ENCODE measurements at regions not wholly inside any gene's neighbourhood (a gene's known extent, or its start where the extent isn't known, plus 50 kb on each side); places are given as distances from the start of the nearest gene placed in this dataset.
"Not testable (repeated sequence)": the region's sequence is repeated elsewhere in the genome, so short reads cannot be mapped to it uniquely, and the experiment has no call there.

- Histone ChIP-seq H3K27me3 (no peaks in the 10 kb centered on the region), H3K36me3 (no peaks in the 10 kb centered on the region), H3K9me3 (no peaks in the 10 kb centered on the region), H3K4me3 (no peak overlapping the region), H3K27ac (no peak overlapping the region), H3K4me1 (no peaks in the 10 kb centered on the region)
- no peak for TF ChIP-seq EP300 (IDR thresholded peaks at IDR 0.05)
- no peak for TF ChIP-seq CTCF (IDR thresholded peaks at IDR 0.05)
- TF ChIP-seq POLR2A (IDR thresholded peaks at IDR 0.05), result no peak
- no peak for TF ChIP-seq POLR2AphosphoS5 (IDR thresholded peaks at IDR 0.05)
- 24 to 70% methylated on average over 2 of the region's 2 CpGs for WGBS, 2 donors
- intact Hi-C loops (cut with DNase I), result no loop called here
- DNase-seq, result no peak
Measured at GRCh38 chrX:148080593-148080992, 99.5 kb downstream of the FMR1NB start.

GRCh38 chrX:148084611-148085010 is 103.5 kb downstream of the FMR1NB start:
- intact Hi-C loops (cut with DNase I), result no loop called here
- Histone ChIP-seq H3K27me3 (no peaks in the 10 kb centered on the region), H3K4me1 (no peaks in the 10 kb centered on the region), H3K27ac (no peak overlapping the region), H3K4me3 (no peak overlapping the region), H3K9me3 (no peaks in the 10 kb centered on the region), H3K36me3 (no peaks in the 10 kb centered on the region)
- WGBS, 2 donors, result 10 to 31% methylated on average over 1 of the region's 1 CpG
- TF ChIP-seq CTCF (IDR thresholded peaks at IDR 0.05), result no peak
- DNase-seq, result no peak

- H3K4me1 ChIP-seq, result no peaks in the 10 kb centered on the region
- TF ChIP-seq CTCF (IDR thresholded peaks at IDR 0.05) (no peak), POLR2A (IDR thresholded peaks at IDR 0.05) (no peak), POLR2AphosphoS5 (IDR thresholded peaks at IDR 0.05) (no peak), EP300 (IDR thresholded peaks at IDR 0.05) (no peak)
- no peaks in the 10 kb centered on the region for H3K36me3 ChIP-seq
- no peaks in the 10 kb centered on the region for H3K9me3 ChIP-seq
- no peak for DNase-seq
- intact Hi-C loops (cut with DNase I), result no loop called here
- no peak overlapping the region for H3K4me3 ChIP-seq
- H3K27me3 ChIP-seq, result no peaks in the 10 kb centered on the region
- no peak overlapping the region for H3K27ac ChIP-seq
- 28 to 70% methylated on average over 3 of the region's 3 CpGs for WGBS, 2 donors
Measured at GRCh38 chrX:148120151-148120550, 139.0 kb downstream of the FMR1NB start.

GRCh38 chrX:148120999-148121623 is 140.0 kb downstream of the FMR1NB start:
- H3K4me1 ChIP-seq, result no peaks in the 10 kb centered on the region
- no peak overlapping the region for H3K27ac ChIP-seq
- no peaks in the 10 kb centered on the region for H3K36me3 ChIP-seq
- intact Hi-C loops (cut with DNase I), result no loop called here
- TF ChIP-seq POLR2AphosphoS5 (IDR thresholded peaks at IDR 0.05), result no peak
- TF ChIP-seq EP300 (IDR thresholded peaks at IDR 0.05), result no peak
- TF ChIP-seq POLR2A (IDR thresholded peaks at IDR 0.05), result no peak
- no peak for TF ChIP-seq CTCF (IDR thresholded peaks at IDR 0.05)
- no peak for DNase-seq
- no peaks in the 10 kb centered on the region for H3K27me3 ChIP-seq
- WGBS, 2 donors, result 21 to 40% methylated on average over 3 of the region's 3 CpGs
- H3K4me3 ChIP-seq, result no peak overlapping the region
- H3K9me3 ChIP-seq, result no peaks in the 10 kb centered on the region

- H3K4me1 ChIP-seq; H3K27ac ChIP-seq; H3K4me3 ChIP-seq; intact Hi-C loops (cut with DNase I); H3K36me3 ChIP-seq; H3K9me3 ChIP-seq; DNase-seq; H3K27me3 ChIP-seq: not testable (repeated sequence)
- WGBS, 2 donors, result 79 to 88% methylated on average over 35 of the region's 35 CpGs
Measured at GRCh38 chrX:148128872-148129505, 147.9 kb downstream of the FMR1NB start.

All from sigmoid colon (tissue), 6 donors.